HepG2 (cell line): ENCODE measurements at regions not wholly inside any gene's neighbourhood (a gene's known extent, or its start where the extent isn't known, plus 50 kb on each side); places are given as distances from the start of the nearest gene placed in this dataset.

Experiments
- ATAC-seq: fragments of 200-7000 bp; cut with Tn5 transposase; 3 replicates; pipeline ENCODE4 v1.9.1; 2020; ENCODE audit warnings: mild to moderate bottlenecking, moderate library complexity
- BruUV-seq: library from RNA; stranded (reverse); fragments of 400-500 nt; replicated peaks from 2 replicates; lab custom pipeline; 2021; lab: Mats Ljungman, UMichigan
- CTCF ChIA-PET: fragments of 300-600 bp; formaldehyde crosslinking; extraction: SDS; loops from one replicate; lab custom pipeline; 2021; ENCODE audit warnings: low total read pairs, inconsistent platforms, low intra/inter-chr PET ratio; lab: Yijun Ruan, JAX
- POLR2A ChIA-PET: fragments of 350-600 bp; sonication (Branson Sonifier 250); formaldehyde crosslinking; loops from one replicate; lab custom pipeline; 2020; ENCODE audit warnings: antibody characterized with exemption, inconsistent platforms; lab: Yijun Ruan, JAX
- DNase-seq: peaks from one replicate; pipeline ENCODE4 v3.0.0-alpha.2; 2015; ENCODE audit warnings: low spot score
- FAIRE-seq: peaks from 3 replicates; lab custom pipeline; 2011; peaks lifted over from hg19 to GRCh38; lab: Jason Lieb, UNC
- H2AFZ ChIP-seq: one replicate; pipeline ENCODE4 v1.6.1; 2011; ENCODE audit warnings: low read length, inconsistent platforms
- H3K27ac ChIP-seq: fragments of 300-600 bp; 3 replicates; pipeline ENCODE4 v1.8.0; 2011; ENCODE audit warnings: mixed run types, mild to moderate bottlenecking, mixed read lengths, low read length, inconsistent platforms; ENCODE audit not compliant: insufficient read depth; ENCODE audit errors: extremely low read length
- H3K27me3 ChIP-seq, 2 experiments: fragments of 200-600 bp in 1 of 2; 2 replicates in 1 of 2; 3 replicates in 1 of 2; pipeline versions ENCODE4 v1.6.0 to v1.8.0; 2011; ENCODE audit warnings: low read length in 2 of 2, mild to moderate bottlenecking in 2 of 2, moderate library complexity in 2 of 2, inconsistent platforms in 1 of 2; ENCODE audit not compliant: insufficient read depth in 2 of 2, control insufficient read depth in 1 of 2
- H3K36me3 ChIP-seq, 2 experiments: fragments of 200-600 bp in 1 of 2; replicated peaks in 1 of 2; 2 replicates in 1 of 2; 3 replicates in 1 of 2; pipeline versions ENCODE4 v1.5.1 to v1.8.0; 2011; ENCODE audit warnings: low read length in 2 of 2, inconsistent platforms in 1 of 2; ENCODE audit not compliant: insufficient read depth in 2 of 2, control insufficient read depth in 1 of 2
- H3K4me1 ChIP-seq: 2 replicates; pipeline ENCODE4 v1.5.1; 2012; ENCODE audit warnings: low read length, inconsistent platforms; ENCODE audit not compliant: insufficient read depth
- H3K4me2 ChIP-seq: 2 replicates; pipeline ENCODE4 v1.6.0; 2011; ENCODE audit warnings: low read depth, low read length, inconsistent platforms
- H3K4me3 ChIP-seq, 3 experiments: fragments of 200-600 bp in 1 of 3; sonication (generic), shearing (Covaris generic) in 1 of 3; replicated peaks in 1 of 3; 2 replicates each; pipeline ENCODE4 v1.5.1; 2011 to 2016; ENCODE audit warnings: low read length in 3 of 3, inconsistent platforms in 2 of 3, low read depth in 2 of 3, mild to moderate bottlenecking in 2 of 3, control low read depth in 1 of 3, mixed read lengths in 1 of 3; ENCODE audit not compliant: insufficient read depth in 1 of 3
- H3K79me2 ChIP-seq: one replicate; pipeline ENCODE4 v1.6.1; 2011; ENCODE audit warnings: low read length, inconsistent platforms; ENCODE audit not compliant: insufficient read depth
- H3K9ac ChIP-seq: 2 replicates; pipeline ENCODE4 v1.6.0; 2011; ENCODE audit warnings: mild to moderate bottlenecking, low read depth, low read length, inconsistent platforms; ENCODE audit not compliant: insufficient read depth
- H3K9me3 ChIP-seq: 2 replicates; pipeline ENCODE4 v1.5.1; 2012; ENCODE audit warnings: mild to moderate bottlenecking, low read length
- H4K20me1 ChIP-seq: 2 replicates; pipeline ENCODE4 v1.6.0; 2011; ENCODE audit warnings: inconsistent platforms, mild to moderate bottlenecking, low read length, moderate library complexity; ENCODE audit not compliant: insufficient read depth
- KLF13 ChIP-seq: sonication (generic); formaldehyde crosslinking; IDR thresholded peaks from 2 replicates; pipeline ENCODE4 v1.4.0; 2020; ENCODE audit warnings: mild to moderate bottlenecking, missing genetic modification reagents
- RFX1 ChIP-seq: fragments of 450-650 bp; IDR thresholded peaks from 2 replicates; pipeline ENCODE4 v1.6.1; 2017
- SP4 ChIP-seq: sonication (generic); formaldehyde crosslinking; IDR thresholded peaks from 2 replicates; pipeline ENCODE4 v1.8.1; 2023; ENCODE audit warnings: mild to moderate bottlenecking, missing genetic modification reagents
- XBP1 ChIP-seq: sonication (generic); formaldehyde crosslinking; IDR thresholded peaks from 2 replicates; pipeline ENCODE4 v1.5.0; 2020; ENCODE audit warnings: missing genetic modification reagents
- ZNF335 ChIP-seq: sonication (generic); formaldehyde crosslinking; IDR thresholded peaks from 2 replicates; pipeline ENCODE4 v1.4.0; 2020; ENCODE audit warnings: missing genetic modification reagents
- ZNF451 ChIP-seq: sonication (generic); formaldehyde crosslinking; IDR thresholded peaks from 2 replicates; pipeline ENCODE4 v1.5.0; 2020; ENCODE audit warnings: mild to moderate bottlenecking, missing genetic modification reagents
- ZNF530 ChIP-seq: sonication (generic); formaldehyde crosslinking; IDR thresholded peaks from 2 replicates; pipeline ENCODE4 v1.5.0; 2020; ENCODE audit warnings: low read depth, mild to moderate bottlenecking, missing genetic modification reagents
- ZNF674 ChIP-seq: sonication (generic); formaldehyde crosslinking; IDR thresholded peaks from 2 replicates; pipeline ENCODE4 v1.5.0; 2020; ENCODE audit warnings: low read depth, mild to moderate bottlenecking, missing genetic modification reagents
- WGBS: methylation state at CpG from one replicate; pipeline ENCODE4 v1.1.6; 2017; ENCODE audit warnings: low lambda C conversion rate; 5-methylcytosine and 5-hydroxymethylcytosine counted together
- in situ Hi-C: cut with HindIII; loops from 2 replicates; pipeline ENCODE4 v1.10.0; 2017; ENCODE audit warnings: low pct_unique_long_range_greater_than_20kb; ENCODE audit not compliant: extremely low pct_ligation_motif_present
- intact Hi-C: fragments of 100-400 bp; cut with micrococcal nuclease; formaldehyde crosslinking; loops from one replicate; pipeline ENCODE4 v1.10.0; 2022; ENCODE audit not compliant: unreplicated experiment
- TF ChIP-seq, protein P1 (sequence below): sonication (generic); formaldehyde crosslinking; IDR thresholded peaks from 2 replicates; pipeline ENCODE4 v1.4.0; 2020; ENCODE audit warnings: mild to moderate bottlenecking, missing genetic modification reagents

DNA sequence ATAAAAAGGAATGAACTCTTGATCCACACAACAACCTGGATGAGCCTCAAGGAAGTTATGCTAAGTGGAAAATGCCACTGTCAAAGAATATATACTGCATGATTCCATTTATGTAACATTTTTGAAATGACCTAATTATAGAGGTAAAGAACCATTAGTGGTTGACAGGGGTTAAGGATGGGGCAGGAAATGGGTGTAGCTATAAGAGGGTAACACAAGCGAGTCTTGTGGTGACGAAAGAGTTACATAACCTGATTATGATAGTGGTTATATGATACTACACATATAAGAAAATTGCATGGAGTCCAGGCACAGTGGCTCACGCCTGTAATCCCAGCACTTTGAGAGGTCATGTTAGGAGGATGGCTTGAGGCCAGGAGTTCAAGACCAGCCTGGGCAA, 346.6 kb upstream of the PKDCC start:
- Histone ChIP-seq H3K9ac (no peak overlapping the region), H3K79me2 (no peaks in the 10 kb centered on the region), H3K36me3 (no peaks in the 10 kb centered on the region), H2AFZ (no peak overlapping the region), H3K4me1 (no peaks in the 10 kb centered on the region), H3K27ac (no peak overlapping the region), H3K9me3 (no peaks in the 10 kb centered on the region), H3K4me2 (no peak overlapping the region), H4K20me1 (no peaks in the 10 kb centered on the region), H3K4me3 (no peak overlapping the region), H3K27me3 (no peaks in the 10 kb centered on the region)
- in situ Hi-C loops, result no loop called here
- TF ChIP-seq ZNF335 (CRISPR knock-in tag) (no peak), ZNF674 (no peak), XBP1 (no peak), ZNF530 (CRISPR knock-in tag) (no peak), ZNF451 (CRISPR knock-in tag) (no peak), KLF13 (CRISPR knock-in tag) (no peak), RFX1 (no peak), SP4 (CRISPR knock-in tag) (no peak)
- TF ChIP-seq, protein P1, sequence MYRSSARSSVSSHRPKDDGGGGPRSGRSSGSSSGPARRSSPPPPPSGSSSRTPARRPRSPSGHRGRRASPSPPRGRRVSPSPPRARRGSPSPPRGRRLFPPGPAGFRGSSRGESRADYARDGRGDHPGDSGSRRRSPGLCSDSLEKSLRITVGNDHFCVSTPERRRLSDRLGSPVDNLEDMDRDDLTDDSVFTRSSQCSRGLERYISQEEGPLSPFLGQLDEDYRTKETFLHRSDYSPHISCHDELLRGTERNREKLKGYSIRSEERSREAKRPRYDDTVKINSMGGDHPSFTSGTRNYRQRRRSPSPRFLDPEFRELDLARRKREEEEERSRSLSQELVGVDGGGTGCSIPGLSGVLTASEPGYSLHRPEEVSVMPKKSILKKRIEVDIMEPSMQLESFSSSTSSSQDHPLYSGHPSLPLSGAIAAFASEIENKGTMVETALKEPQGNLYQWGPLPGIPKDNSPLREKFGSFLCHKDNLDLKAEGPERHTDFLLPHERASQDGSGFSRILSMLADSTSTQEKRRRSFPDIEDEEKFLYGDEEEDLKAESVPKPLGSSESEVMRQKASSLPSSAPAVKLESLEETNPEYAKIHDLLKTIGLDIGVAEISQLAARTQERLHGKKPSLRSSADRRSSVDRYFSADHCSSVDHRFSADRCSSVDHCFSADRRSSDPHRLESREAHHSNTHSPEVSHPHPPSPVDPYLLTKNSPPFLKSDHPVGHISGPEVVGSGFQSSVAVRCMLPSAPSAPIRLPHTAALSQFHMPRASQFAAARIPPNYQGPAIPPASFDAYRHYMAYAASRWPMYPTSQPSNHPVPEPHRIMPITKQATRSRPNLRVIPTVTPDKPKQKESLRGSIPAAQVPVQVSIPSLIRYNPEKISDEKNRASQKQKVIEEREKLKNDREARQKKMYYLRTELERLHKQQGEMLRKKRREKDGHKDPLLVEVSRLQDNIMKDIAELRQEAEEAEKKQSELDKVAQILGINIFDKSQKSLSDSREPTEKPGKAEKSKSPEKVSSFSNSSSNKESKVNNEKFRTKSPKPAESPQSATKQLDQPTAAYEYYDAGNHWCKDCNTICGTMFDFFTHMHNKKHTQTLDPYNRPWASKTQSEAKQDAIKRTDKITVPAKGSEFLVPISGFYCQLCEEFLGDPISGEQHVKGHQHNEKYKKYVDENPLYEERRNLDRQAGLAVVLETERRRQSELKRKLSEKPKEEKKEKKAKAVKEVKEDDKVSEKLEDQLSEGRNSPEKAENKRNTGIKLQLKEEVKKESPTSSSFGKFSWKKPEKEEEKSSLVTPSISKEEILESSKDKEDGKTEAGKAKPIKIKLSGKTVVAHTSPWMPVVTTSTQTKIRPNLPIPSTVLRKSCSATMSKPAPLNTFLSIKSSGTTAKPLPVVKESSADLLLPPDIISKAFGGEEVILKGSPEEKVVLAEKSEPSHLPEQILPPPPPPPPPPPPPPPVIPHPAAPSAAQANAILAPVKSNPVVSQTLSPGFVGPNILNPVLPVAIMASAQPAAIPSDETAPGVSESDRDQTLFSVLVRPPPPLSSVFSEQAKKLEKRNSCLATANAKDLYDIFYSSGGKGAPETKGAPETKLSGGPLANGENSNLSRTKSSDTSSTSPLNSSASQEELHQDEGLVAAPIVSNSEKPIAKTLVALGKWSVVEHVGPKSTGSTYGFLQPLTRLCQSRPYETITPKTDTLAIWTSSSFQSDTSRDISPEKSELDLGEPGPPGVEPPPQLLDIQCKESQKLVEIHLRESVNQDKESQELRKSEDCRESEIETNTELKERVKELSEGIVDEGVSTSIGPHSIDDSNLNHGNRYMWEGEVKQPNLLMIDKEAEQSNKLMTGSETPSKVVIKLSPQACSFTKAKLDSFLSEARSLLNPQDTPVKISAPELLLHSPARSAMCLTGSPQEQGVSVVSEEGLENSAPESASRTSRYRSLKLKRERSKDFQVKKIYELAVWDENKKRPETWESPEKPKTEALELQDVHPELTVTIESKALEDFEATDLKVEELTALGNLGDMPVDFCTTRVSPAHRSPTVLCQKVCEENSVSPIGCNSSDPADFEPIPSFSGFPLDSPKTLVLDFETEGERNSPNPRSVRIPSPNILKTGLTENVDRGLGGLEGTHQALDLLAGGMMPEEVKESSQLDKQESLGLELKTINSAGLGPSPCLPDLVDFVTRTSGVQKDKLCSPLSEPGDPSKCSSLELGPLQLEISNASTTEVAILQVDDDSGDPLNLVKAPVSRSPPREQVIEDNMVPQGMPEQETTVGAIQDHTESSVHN, result no peak
- DNase-seq (no peak), ATAC-seq (no peak), FAIRE-seq (no peak)
- no TSS peak for BruUV-seq
- CTCF ChIA-PET, result no interaction called here
- POLR2A ChIA-PET, result no interaction called here
- WGBS, result 20% methylated on average over 3 of the region's 3 CpGs
- intact Hi-C loops, result no loop called here
